Stomach (tissue), 8 donors: ENCODE measurements at regions not wholly inside any gene's neighbourhood (a gene's known extent, or its start where the extent isn't known, plus 50 kb on each side); places are given as distances from the start of the nearest gene placed in this dataset.

Experiments
- DNase-seq, 2 donors: peaks; one replicate each; pipeline versions ENCODE4 v3.0.0 to v3.0.0-alpha.2; 2013 to 2019
- H3K27ac ChIP-seq, 5 donors: fragments of 200-600 bp in 4 of 5; sonication (generic) in 4 of 5; one replicate each; pipeline ENCODE4 v1.5.1; 2013 to 2019; ENCODE audit warnings: mild to moderate bottlenecking in 1 of 5, moderate library complexity in 1 of 5
- H3K27me3 ChIP-seq, 3 donors: fragments of 200-600 bp; sonication (generic); one replicate each; pipeline ENCODE4 v1.5.1; 2017 to 2019; ENCODE audit warnings: mixed run types in 1 of 3
- H3K36me3 ChIP-seq, 4 donors: fragments of 200-600 bp; sonication (generic); 1 replicate in 3 of 4; 2 replicates in 1 of 4; pipeline ENCODE4 v1.5.1; 2016 to 2019
- H3K4me1 ChIP-seq, 4 donors: fragments of 200-600 bp; sonication (generic); one replicate each; pipeline ENCODE4 v1.5.1; 2016 to 2019
- H3K4me3 ChIP-seq, 4 donors: fragments of 200-600 bp; sonication (generic) in 3 of 4; one replicate each; pipeline ENCODE4 v1.5.1; 2016 to 2019; ENCODE audit warnings: mild to moderate bottlenecking in 1 of 4
- H3K9me3 ChIP-seq, 4 donors: fragments of 200-600 bp; sonication (generic); one replicate each; pipeline ENCODE4 v1.5.1; 2016 to 2019
- EP300 ChIP-seq: sonication (generic); formaldehyde crosslinking; IDR thresholded peaks from one replicate; pipeline ENCODE4 v1.6.1; 2017; ENCODE audit warnings: antibody characterized with exemption
- POLR2A ChIP-seq, 4 donors: fragments of 450-650 bp; IDR thresholded peaks; one replicate each; pipeline ENCODE4 v1.6.1; 2016; ENCODE audit warnings: antibody characterized with exemption in 4 of 4, control low read depth in 2 of 4, mild to moderate bottlenecking in 1 of 4, moderate library complexity in 1 of 4
- POLR2AphosphoS5 ChIP-seq, 3 donors: sonication (generic); formaldehyde crosslinking; IDR thresholded peaks; one replicate each; pipeline ENCODE4 v1.6.1; 2016; ENCODE audit warnings: antibody characterized with exemption in 3 of 3
- WGBS, 5 donors: extraction: QIAGEN DNeasy Blood & Tissue Kit in 3 of 5; methylation state at CpG; one replicate each; pipeline versions ENCODE4 v1.1.5 to v1.1.7; 2013 to 2018; 5-methylcytosine and 5-hydroxymethylcytosine counted together
- intact Hi-C: fragments of 100-400 bp; cut with DNase I; formaldehyde crosslinking; loops from one replicate; pipeline ENCODE4 v1.15.1; 2023; ENCODE audit warnings: low total_unique reads
- TF ChIP-seq, protein P1 (sequence below), 7 experiments: fragments of 450-650 bp in 4 of 7; fragments of 200-600 bp in 3 of 7; sonication (generic) in 3 of 7; IDR thresholded peaks; one replicate each; pipeline ENCODE4 v1.5.1; 2016 to 2019; ENCODE audit warnings: antibody characterized with exemption in 7 of 7, control low read depth in 2 of 7, mild to moderate bottlenecking in 1 of 7
- donor health status: healthy with polysubstance abuse.
- donor health status: Bipolar disorder and iron deficiency.
- donor health status: healthy.

DNA sequence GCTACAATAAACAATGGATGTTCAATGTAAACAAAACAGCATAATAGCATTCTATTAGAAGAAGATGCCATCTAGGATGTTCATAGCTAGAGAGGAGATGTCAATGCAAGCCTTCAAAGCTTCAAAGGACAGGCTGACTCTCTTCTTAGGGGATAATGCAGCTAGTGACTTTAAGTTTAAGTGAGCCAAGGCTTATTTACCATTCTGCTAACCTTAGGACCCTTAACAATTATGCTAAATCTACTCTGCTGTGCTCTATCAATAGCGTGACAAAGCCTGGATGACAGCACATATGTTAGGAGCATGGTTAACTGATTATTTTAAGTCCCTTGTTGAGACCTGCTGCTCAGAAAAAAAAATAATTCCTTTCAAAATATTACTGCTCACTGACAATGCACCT, 106.0 kb upstream of the SSTR1 start:
- Histone ChIP-seq H3K27ac (no peak overlapping the region), H3K4me3 (no peak overlapping the region), H3K36me3 (no peaks in the 10 kb centered on the region), H3K27me3 (no peaks in the 10 kb centered on the region), H3K9me3 (peaks cover 0 to 10% (median 8%) of the 10 kb centered on the region in 4 donors), H3K4me1 (no peaks in the 10 kb centered on the region)
- intact Hi-C loops = no loop called here
- TF ChIP-seq POLR2AphosphoS5 (IDR thresholded peaks at IDR 0.05) (no peak), EP300 (no peak), POLR2A (IDR thresholded peaks at IDR 0.05) (no peak)
- TF ChIP-seq, protein P1, sequence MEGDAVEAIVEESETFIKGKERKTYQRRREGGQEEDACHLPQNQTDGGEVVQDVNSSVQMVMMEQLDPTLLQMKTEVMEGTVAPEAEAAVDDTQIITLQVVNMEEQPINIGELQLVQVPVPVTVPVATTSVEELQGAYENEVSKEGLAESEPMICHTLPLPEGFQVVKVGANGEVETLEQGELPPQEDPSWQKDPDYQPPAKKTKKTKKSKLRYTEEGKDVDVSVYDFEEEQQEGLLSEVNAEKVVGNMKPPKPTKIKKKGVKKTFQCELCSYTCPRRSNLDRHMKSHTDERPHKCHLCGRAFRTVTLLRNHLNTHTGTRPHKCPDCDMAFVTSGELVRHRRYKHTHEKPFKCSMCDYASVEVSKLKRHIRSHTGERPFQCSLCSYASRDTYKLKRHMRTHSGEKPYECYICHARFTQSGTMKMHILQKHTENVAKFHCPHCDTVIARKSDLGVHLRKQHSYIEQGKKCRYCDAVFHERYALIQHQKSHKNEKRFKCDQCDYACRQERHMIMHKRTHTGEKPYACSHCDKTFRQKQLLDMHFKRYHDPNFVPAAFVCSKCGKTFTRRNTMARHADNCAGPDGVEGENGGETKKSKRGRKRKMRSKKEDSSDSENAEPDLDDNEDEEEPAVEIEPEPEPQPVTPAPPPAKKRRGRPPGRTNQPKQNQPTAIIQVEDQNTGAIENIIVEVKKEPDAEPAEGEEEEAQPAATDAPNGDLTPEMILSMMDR (IDR thresholded peaks at IDR 0.05) = no peak
- WGBS, 5 donors = 0 to 77% (median 52%) methylated on average over 1 of the region's 1 CpG
- DNase-seq = no peak

DNA sequence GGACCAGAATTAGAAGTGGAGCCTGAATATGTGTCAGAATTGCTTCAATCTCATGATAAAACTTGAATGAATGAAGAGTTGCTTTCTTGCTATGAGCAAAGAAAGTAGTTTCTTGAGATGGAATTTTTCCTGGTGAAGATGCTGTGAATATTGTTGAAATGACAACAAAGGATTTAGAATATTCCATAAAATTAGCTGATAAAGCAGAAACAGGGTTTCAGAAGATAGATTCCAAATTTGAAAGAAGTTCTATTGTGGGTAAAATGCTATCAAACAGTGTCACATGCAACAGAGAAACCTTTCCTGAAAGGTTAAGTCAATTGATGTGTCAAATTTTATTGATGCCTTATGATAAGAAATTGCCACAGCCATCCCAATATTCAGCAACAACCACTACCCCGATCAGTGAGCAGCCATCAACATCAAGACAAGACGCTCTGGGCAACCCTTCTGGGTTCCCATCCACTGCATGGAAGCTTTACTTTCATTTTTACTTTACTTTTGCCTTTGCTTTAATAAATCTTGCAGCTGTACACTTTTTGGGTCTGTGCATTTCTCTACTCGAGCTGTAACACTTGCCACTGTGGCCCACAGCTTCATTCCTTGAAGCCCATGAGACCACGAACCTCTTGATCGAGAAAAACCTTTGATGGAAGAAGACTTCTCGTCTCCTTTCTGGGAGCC, 104.0 kb upstream of the SSTR1 start:
- WGBS, 5 donors = 72 to 95% (median 81%) methylated on average over 6 of the region's 6 CpGs
- H3K9me3 ChIP-seq = peaks cover 0 to 10% (median 5%) of the 10 kb centered on the region in 4 donors
- H3K27me3 ChIP-seq = no peaks in the 10 kb centered on the region
- H3K27ac ChIP-seq = no peak overlapping the region
- H3K4me1 ChIP-seq = no peaks in the 10 kb centered on the region
- no peak overlapping the region for H3K4me3 ChIP-seq
- no peaks in the 10 kb centered on the region for H3K36me3 ChIP-seq
- TF ChIP-seq, protein P1 (IDR thresholded peaks at IDR 0.05) = no peak
- TF ChIP-seq EP300 (no peak), POLR2AphosphoS5 (IDR thresholded peaks at IDR 0.05) (no peak), POLR2A (IDR thresholded peaks at IDR 0.05) (no peak)
- intact Hi-C loops = no loop called here
- DNase-seq = no peak

DNA sequence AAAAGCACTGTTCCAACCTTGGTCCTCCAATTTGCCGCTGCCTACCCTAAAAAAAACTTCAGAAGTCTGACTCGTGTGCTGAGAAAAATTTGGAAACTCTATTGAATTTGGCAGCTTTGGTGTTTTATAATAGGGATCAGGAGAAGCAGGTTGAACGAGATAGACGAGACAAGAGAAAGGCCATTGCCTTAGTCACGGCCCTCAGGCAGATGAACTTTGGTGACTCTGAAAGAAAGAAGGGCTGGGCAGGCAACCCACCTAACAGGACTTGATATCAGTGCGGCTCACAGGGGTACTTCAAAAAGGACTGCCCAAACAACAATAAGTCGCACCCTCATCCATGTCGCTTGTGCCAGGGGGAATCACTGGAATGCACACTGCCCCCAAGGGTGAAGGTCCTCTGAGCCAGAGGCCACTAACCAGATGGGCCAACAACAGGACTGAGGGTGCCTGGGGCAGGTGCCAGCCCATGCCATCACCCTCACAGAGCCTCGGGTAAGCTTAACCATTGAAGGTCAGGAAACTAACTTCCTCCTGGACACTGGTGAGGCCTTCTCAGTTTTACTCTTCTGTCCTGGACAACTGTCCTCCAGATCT, 102.5 kb upstream of the SSTR1 start:
- H3K9me3 ChIP-seq = peaks cover 0 to 10% (median 5%) of the 10 kb centered on the region in 4 donors
- no peaks in the 10 kb centered on the region for H3K27me3 ChIP-seq
- H3K36me3 ChIP-seq = no peaks in the 10 kb centered on the region
- intact Hi-C loops = no loop called here
- H3K27ac ChIP-seq = no peak overlapping the region
- no peaks in the 10 kb centered on the region for H3K4me1 ChIP-seq
- TF ChIP-seq, protein P1 (IDR thresholded peaks at IDR 0.05) = no peak
- TF ChIP-seq EP300 (no peak), POLR2A (IDR thresholded peaks at IDR 0.05) (no peak), POLR2AphosphoS5 (IDR thresholded peaks at IDR 0.05) (no peak)
- WGBS, 5 donors = 83 to 93% (median 87%) methylated on average over 9 of the region's 9 CpGs
- DNase-seq = no peak
- no peak overlapping the region for H3K4me3 ChIP-seq

DNA sequence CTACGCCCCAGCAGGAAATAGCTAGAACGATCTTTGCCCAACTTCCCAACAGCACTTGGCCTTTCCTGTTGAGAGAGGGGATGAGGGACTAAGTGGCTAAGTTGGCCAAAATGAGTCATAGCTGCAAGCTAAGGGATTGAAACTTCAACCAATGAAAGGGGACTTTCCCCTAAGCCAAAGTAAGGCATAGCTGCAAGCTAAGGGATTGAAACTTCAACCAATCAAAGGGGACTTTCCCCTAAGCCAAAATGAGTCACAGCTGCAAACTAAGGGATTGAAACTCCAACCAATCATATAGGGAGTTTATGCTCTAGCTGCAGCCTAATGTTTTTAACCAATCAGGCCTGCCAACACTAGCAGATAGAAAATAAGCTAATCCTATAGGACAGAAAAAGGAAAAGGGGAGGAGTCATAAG, 100.5 kb upstream of the SSTR1 start:
- TF ChIP-seq EP300 (no peak), POLR2A (IDR thresholded peaks at IDR 0.05) (no peak), POLR2AphosphoS5 (IDR thresholded peaks at IDR 0.05) (no peak)
- TF ChIP-seq, protein P1 (IDR thresholded peaks at IDR 0.05) = no peak
- no peak overlapping the region for H3K4me3 ChIP-seq
- peaks cover 0 to under 1% (median 0%) of the 10 kb centered on the region in 4 donors for H3K9me3 ChIP-seq
- H3K27ac ChIP-seq = no peak overlapping the region
- 73 to 92% (median 87%) methylated on average over 2 of the region's 2 CpGs for WGBS, 5 donors
- no peaks in the 10 kb centered on the region for H3K27me3 ChIP-seq
- DNase-seq = no peak
- intact Hi-C loops = no loop called here
- no peaks in the 10 kb centered on the region for H3K4me1 ChIP-seq
- no peaks in the 10 kb centered on the region for H3K36me3 ChIP-seq
